ENCODE measurements at regions not wholly inside any gene's neighbourhood (a gene's known extent, or its start where the extent isn't known, plus 50 kb on each side); places are given as distances from the start of the nearest gene placed in this dataset.

DNA sequence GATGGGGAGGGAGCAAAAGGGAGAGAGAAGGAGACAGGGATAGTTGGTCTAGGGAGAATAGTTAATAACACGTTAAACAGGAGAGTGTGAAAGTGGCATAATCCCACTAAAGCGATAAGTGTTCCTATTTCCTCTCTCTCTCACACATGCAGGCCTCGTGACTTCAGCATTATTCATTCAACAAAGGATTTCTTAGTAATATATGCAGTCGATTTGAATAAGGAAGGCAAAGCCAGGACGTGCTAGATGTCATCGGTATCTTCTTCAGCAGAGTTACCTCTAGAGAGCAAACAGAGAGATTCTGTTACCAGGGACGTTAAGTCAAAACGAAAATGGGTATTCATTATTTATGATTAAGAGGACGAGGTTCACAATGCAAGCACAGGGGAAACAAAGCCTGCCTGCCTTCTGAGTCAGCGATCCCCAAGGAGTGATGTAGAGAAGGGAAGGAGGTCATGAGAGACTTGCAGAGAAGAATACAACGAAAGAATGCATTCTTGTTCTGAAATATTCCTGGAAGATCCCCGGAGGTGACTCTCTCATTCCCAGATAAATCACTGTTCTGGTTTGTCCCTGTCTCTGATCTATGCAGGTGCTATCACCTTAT, 1048.4 kb downstream of the NLGN4X start:
- TF ChIP-seq POLR2AphosphoS5 (IDR thresholded peaks at IDR 0.05; ENCODE audit: low read depth, low read length) (no peak), TEAD4 (IDR thresholded peaks at IDR 0.05; ENCODE audit: borderline replicate concordance, insufficient read depth) (no peak)
- TF ChIP-seq, protein P1, sequence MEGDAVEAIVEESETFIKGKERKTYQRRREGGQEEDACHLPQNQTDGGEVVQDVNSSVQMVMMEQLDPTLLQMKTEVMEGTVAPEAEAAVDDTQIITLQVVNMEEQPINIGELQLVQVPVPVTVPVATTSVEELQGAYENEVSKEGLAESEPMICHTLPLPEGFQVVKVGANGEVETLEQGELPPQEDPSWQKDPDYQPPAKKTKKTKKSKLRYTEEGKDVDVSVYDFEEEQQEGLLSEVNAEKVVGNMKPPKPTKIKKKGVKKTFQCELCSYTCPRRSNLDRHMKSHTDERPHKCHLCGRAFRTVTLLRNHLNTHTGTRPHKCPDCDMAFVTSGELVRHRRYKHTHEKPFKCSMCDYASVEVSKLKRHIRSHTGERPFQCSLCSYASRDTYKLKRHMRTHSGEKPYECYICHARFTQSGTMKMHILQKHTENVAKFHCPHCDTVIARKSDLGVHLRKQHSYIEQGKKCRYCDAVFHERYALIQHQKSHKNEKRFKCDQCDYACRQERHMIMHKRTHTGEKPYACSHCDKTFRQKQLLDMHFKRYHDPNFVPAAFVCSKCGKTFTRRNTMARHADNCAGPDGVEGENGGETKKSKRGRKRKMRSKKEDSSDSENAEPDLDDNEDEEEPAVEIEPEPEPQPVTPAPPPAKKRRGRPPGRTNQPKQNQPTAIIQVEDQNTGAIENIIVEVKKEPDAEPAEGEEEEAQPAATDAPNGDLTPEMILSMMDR (IDR thresholded peaks at IDR 0.05): no peak

All from SK-N-SH (cell line).